ENCODE measurements at regions not wholly inside any gene's neighbourhood (a gene's known extent, or its start where the extent isn't known, plus 50 kb on each side); places are given as distances from the start of the nearest gene placed in this dataset.

GRCh38 chr1:13918862-13919261 lies 218.9 kb downstream of the PRDM2 start:
- TF ChIP-seq, protein P1, sequence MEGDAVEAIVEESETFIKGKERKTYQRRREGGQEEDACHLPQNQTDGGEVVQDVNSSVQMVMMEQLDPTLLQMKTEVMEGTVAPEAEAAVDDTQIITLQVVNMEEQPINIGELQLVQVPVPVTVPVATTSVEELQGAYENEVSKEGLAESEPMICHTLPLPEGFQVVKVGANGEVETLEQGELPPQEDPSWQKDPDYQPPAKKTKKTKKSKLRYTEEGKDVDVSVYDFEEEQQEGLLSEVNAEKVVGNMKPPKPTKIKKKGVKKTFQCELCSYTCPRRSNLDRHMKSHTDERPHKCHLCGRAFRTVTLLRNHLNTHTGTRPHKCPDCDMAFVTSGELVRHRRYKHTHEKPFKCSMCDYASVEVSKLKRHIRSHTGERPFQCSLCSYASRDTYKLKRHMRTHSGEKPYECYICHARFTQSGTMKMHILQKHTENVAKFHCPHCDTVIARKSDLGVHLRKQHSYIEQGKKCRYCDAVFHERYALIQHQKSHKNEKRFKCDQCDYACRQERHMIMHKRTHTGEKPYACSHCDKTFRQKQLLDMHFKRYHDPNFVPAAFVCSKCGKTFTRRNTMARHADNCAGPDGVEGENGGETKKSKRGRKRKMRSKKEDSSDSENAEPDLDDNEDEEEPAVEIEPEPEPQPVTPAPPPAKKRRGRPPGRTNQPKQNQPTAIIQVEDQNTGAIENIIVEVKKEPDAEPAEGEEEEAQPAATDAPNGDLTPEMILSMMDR (IDR thresholded peaks at IDR 0.05), result no peak
- no peak for ATAC-seq (ENCODE audit: insufficient number of reproducible peaks, low FRiP score, low read depth)
- H3K27me3 ChIP-seq (replicated peaks; ENCODE audit: insufficient read depth), result no peaks in the 10 kb centered on the region
- no peak for DNase-seq (ENCODE audit: low spot score)
- H3K27ac ChIP-seq, result no peak overlapping the region
- H3K36me3 ChIP-seq, result no peaks in the 10 kb centered on the region
- no peaks in the 10 kb centered on the region for H3K4me1 ChIP-seq (ENCODE audit: control insufficient read depth in 1 of 2, low read depth in 2 of 2)
- H3K9me3 ChIP-seq, result no peaks in the 10 kb centered on the region
- H3K4me3 ChIP-seq, result no peak overlapping the region

DNA sequence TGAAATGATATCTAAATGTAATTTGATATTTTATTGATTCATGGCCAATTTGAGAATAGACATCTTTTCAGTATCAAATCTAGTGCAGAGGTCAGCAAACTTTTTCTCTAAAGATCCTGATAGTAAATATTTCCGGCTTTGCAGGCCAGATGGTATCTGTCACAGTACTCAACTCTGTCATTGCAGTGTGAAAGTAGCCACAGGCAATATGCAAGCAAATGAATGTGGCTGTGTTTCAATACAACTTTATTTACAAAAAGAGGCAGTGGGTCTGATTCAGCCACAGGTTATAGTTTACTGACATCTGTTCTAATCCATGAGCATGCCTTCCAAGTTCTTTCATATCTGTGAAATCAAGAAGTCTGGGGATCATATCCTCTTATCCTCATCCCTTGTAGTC lies 221.2 kb downstream of the PRDM2 start:
- H3K27me3 ChIP-seq (replicated peaks; ENCODE audit: insufficient read depth), result no peaks in the 10 kb centered on the region
- no peaks in the 10 kb centered on the region for H3K4me1 ChIP-seq (ENCODE audit: control insufficient read depth in 1 of 2, low read depth in 2 of 2)
- H3K4me3 ChIP-seq, result no peak overlapping the region
- H3K27ac ChIP-seq, result no peak overlapping the region
- DNase-seq (ENCODE audit: low spot score) (no peak), ATAC-seq (ENCODE audit: insufficient number of reproducible peaks, low FRiP score, low read depth) (no peak)
- no peaks in the 10 kb centered on the region for H3K9me3 ChIP-seq
- H3K36me3 ChIP-seq, result no peaks in the 10 kb centered on the region
- TF ChIP-seq, protein P1 (IDR thresholded peaks at IDR 0.05), result no peak

- Histone ChIP-seq H3K4me1 (ENCODE audit: control insufficient read depth in 1 of 2, low read depth in 2 of 2) (no peaks in the 10 kb centered on the region), H3K27me3 (replicated peaks; ENCODE audit: insufficient read depth) (no peaks in the 10 kb centered on the region), H3K4me3 (no peak overlapping the region), H3K27ac (no peak overlapping the region), H3K36me3 (no peaks in the 10 kb centered on the region), H3K9me3 (no peaks in the 10 kb centered on the region)
- TF ChIP-seq, protein P1 (IDR thresholded peaks at IDR 0.05), result no peak
- ATAC-seq (ENCODE audit: insufficient number of reproducible peaks, low FRiP score, low read depth), result no peak
- no peak for DNase-seq (ENCODE audit: low spot score)
Measured at GRCh38 chr1:13922466-13923110, 222.6 kb downstream of the PRDM2 start.

DNA sequence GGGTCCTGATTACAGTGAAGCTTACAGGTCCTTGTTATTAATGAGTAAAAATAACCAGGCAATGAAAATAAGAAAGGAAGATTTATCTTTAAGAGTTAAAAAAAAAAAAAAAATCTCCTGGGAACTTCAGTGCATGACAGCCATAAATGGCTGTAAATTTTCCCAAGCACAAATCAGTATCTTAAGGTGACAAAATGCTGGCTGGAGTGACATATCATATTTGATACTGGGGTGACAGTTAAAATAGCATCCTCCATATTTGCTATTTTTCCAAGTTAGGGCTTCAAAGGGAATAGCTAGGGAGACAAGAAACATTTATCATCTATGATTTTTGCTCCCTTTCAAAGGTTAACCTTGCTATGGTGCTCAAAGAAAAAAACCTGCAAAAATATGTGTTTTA lies 226.6 kb downstream of the PRDM2 start:
- H3K36me3 ChIP-seq, result no peaks in the 10 kb centered on the region
- no peaks in the 10 kb centered on the region for H3K4me1 ChIP-seq (ENCODE audit: control insufficient read depth in 1 of 2, low read depth in 2 of 2)
- no peak for DNase-seq (ENCODE audit: low spot score)
- no peaks in the 10 kb centered on the region for H3K9me3 ChIP-seq
- H3K27ac ChIP-seq, result no peak overlapping the region
- H3K4me3 ChIP-seq, result no peak overlapping the region
- TF ChIP-seq, protein P1 (IDR thresholded peaks at IDR 0.05), result no peak
- ATAC-seq (ENCODE audit: insufficient number of reproducible peaks, low FRiP score, low read depth), result no peak
- H3K27me3 ChIP-seq (replicated peaks; ENCODE audit: insufficient read depth), result no peaks in the 10 kb centered on the region

GRCh38 chr1:13927736-13928135 lies 227.7 kb downstream of the PRDM2 start:
- Histone ChIP-seq H3K4me3 (no peak overlapping the region), H3K9me3 (no peaks in the 10 kb centered on the region), H3K27me3 (replicated peaks; ENCODE audit: insufficient read depth) (no peaks in the 10 kb centered on the region), H3K4me1 (ENCODE audit: control insufficient read depth in 1 of 2, low read depth in 2 of 2) (no peaks in the 10 kb centered on the region), H3K36me3 (no peaks in the 10 kb centered on the region), H3K27ac (no peak overlapping the region)
- DNase-seq (ENCODE audit: low spot score) (no peak), ATAC-seq (ENCODE audit: insufficient number of reproducible peaks, low FRiP score, low read depth) (no peak)
- TF ChIP-seq, protein P1 (IDR thresholded peaks at IDR 0.05), result no peak
